ENCODE measurements at regions not wholly inside any gene's neighbourhood (a gene's known extent, or its start where the extent isn't known, plus 50 kb on each side); places are given as distances from the start of the nearest gene placed in this dataset.
A peak's percentile ranks its signal among the peaks of the same experiment; 100 is the strongest.

GRCh38 chr14:103232031-103232808 lies 101.8 kb upstream of the EIF5 start (continued):
- TF ChIP-seq ZNF280C (tag by site-specific recombination; IDR thresholded peaks at IDR 0.05) (no peak), KLF16 (tag by site-specific recombination; IDR thresholded peaks at IDR 0.05) (0 out of 2 replicates have a peak, but pooled peaks have one; percentile 60)

- no peak overlapping the region for H3K4me3 ChIP-seq (ENCODE audit: low read depth, low read length)
- H3K9me3 ChIP-seq (ENCODE audit: control insufficient read depth, insufficient read depth, low read depth, low read length), result no peaks in the 10 kb centered on the region
- peaks cover 5% of the 10 kb centered on the region for H3K4me1 ChIP-seq (ENCODE audit: control insufficient read depth, insufficient read depth, low read length)
- ChIA-PET POLR2A (no interaction called here), CTCF (interaction anchor here (0.5 to 0.7 kb wide), 2 partner anchors 59 to 128 kb away, joined by 3 to 4 read pairs; no protein-coding TSS in a partner anchor)
- H3K27ac ChIP-seq (ENCODE audit: extremely low read depth, low read depth, low read length), result no peak overlapping the region
- no peaks in the 10 kb centered on the region for H3K36me3 ChIP-seq (ENCODE audit: control insufficient read depth in 2 of 2, insufficient read depth in 1 of 2, low read length in 2 of 2)
- TF ChIP-seq ZNF449 (tag by site-specific recombination; IDR thresholded peaks at IDR 0.05) (no peak), ZIC2 (tag by site-specific recombination; IDR thresholded peaks at IDR 0.05) (peak; percentile 98), ZNF776 (tag by site-specific recombination; IDR thresholded peaks at IDR 0.05; ENCODE audit: borderline replicate concordance) (no peak), GLIS1 (tag by site-specific recombination; IDR thresholded peaks at IDR 0.05) (peak; percentile 99), KLF17 (tag by site-specific recombination; IDR thresholded peaks at IDR 0.05) (0 out of 2 replicates have a peak, but pooled peaks have one; percentile 76), ZNF169 (tag by site-specific recombination; IDR thresholded peaks at IDR 0.05) (no peak), KLF9 (tag by site-specific recombination; IDR thresholded peaks at IDR 0.05; ENCODE audit: low read depth) (no peak), ZNF223 (tag by site-specific recombination; IDR thresholded peaks at IDR 0.05) (peak; percentile 64; the same call in 1 of the 2 replicates), ZNF324 (tag by site-specific recombination; IDR thresholded peaks at IDR 0.05) (no peak), PATZ1 (tag by site-specific recombination; IDR thresholded peaks at IDR 0.05) (peak; percentile 88), ZNF623 (tag by site-specific recombination; IDR thresholded peaks at IDR 0.05) (peak; percentile 17; the same call in 1 of the 2 replicates), ZFHX2 (tag by site-specific recombination; conservative IDR thresholded peaks at IDR 0.05) (no peak), ZXDB (tag by site-specific recombination; IDR thresholded peaks at IDR 0.05) (peak; percentile 35; the same call in 1 of the 2 replicates), OSR2 (tag by site-specific recombination; IDR thresholded peaks at IDR 0.05) (peak; percentile 71; the same call in 1 of the 2 replicates), ZNF600 (tag by site-specific recombination; IDR thresholded peaks at IDR 0.05) (no peak; the same call in 1 of the 2 replicates), WT1 (tag by site-specific recombination; IDR thresholded peaks at IDR 0.05) (peak; percentile 86), ZNF654 (tag by site-specific recombination; IDR thresholded peaks at IDR 0.05; ENCODE audit: low read depth) (no peak), PRDM10 (tag by site-specific recombination; IDR thresholded peaks at IDR 0.05) (0 out of 2 replicates have a peak, but pooled peaks have one; percentile 21), ZNF510 (tag by site-specific recombination; IDR thresholded peaks at IDR 0.05; ENCODE audit: insufficient replicate concordance) (no peak), ZNF394 (tag by site-specific recombination; IDR thresholded peaks at IDR 0.05; ENCODE audit: borderline replicate concordance) (no peak)
These were observed 101.2 kb upstream of the EIF5 start for GRCh38 chr14:103232831-103233319.

Data from HEK293 (cell line).